GM12891 (cell line): ENCODE measurements at regions not wholly inside any gene's neighbourhood (a gene's known extent, or its start where the extent isn't known, plus 50 kb on each side); places are given as distances from the start of the nearest gene placed in this dataset.
"Not testable (repeated sequence)": the region's sequence is repeated elsewhere in the genome, so short reads cannot be mapped to it uniquely, and the experiment has no call there.

Experiments
- DNase-seq: peaks from one replicate; pipeline ENCODE4 v3.0.0; 2011; ENCODE audit warnings: low spot score; ENCODE audit not compliant: insufficient read length
- FAIRE-seq: peaks from 2 replicates; lab custom pipeline; 2011; peaks lifted over from hg19 to GRCh38; lab: Jason Lieb, UNC
- PAX5 ChIP-seq: IDR thresholded peaks from 2 replicates; pipeline ENCODE4 v1.6.1; 2011; ENCODE audit warnings: low read length, moderate library complexity, mild to moderate bottlenecking; ENCODE audit not compliant: insufficient read depth, severe bottlenecking
- POLR2A ChIP-seq: IDR thresholded peaks from 2 replicates; pipeline ENCODE4 v1.6.1; 2011; ENCODE audit warnings: low read depth, low read length, control low read depth
- POLR2AphosphoS5 ChIP-seq: IDR thresholded peaks from 2 replicates; pipeline ENCODE4 v1.6.1; 2011; ENCODE audit warnings: low read depth, low read length, control low read depth
- POU2F2 ChIP-seq: IDR thresholded peaks from 2 replicates; pipeline ENCODE4 v1.6.1; 2011; ENCODE audit warnings: low read depth, mild to moderate bottlenecking, control low read depth, low read length, moderate library complexity
- SPI1 ChIP-seq: IDR thresholded peaks from 2 replicates; pipeline ENCODE4 v1.6.1; 2011; ENCODE audit warnings: low read depth, low read length, control low read depth
- TAF1 ChIP-seq: IDR thresholded peaks from 2 replicates; pipeline ENCODE4 v1.6.1; 2011; ENCODE audit warnings: low read depth, low read length, control low read depth

DNA sequence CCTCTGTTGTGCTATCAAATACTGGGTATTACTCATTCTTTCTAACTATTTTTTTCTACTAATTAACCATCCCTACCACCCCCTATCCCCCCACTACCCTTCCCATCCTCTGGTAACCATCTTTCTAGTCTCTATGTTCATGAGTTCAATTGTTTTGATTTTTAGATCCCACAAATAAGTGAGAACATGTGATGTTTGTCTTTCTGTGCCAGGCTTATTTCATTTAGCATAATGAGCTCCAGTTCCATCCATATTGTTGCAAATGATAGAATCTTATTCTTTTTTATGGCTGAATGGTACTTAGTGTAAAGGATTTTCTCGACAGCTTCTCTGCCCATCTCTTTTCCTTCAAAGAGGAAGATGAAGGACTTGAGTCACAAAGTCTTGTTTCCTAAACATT, 138.0 kb upstream of the CPHXL start:
- TF ChIP-seq PAX5 (no peak), SPI1 (no peak), POLR2A (no peak), TAF1 (no peak), POU2F2 (no peak), POLR2AphosphoS5 (no peak)
- DNase-seq, result no peak
- no peak for FAIRE-seq

DNA sequence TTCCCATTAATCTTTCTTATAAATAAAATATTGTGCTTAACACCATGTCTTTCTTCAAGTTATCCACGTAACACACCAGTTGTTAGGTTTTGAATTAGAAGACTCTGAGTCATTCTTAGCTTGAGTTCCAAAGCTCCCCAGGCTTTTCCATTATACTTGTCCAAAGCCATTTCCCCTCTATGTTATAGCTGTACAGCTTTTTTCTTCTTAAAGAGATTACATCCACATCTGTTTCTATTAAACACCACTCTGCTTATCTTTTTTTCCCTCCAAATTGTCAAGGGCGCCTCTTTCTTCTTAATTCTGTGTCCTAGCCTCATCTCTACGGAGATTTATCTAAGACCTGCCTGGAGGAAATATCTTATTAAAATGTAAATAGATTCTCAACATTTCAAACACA, 139.4 kb upstream of the CPHXL start:
- FAIRE-seq (no peak), DNase-seq (no peak)
- no peak for TF ChIP-seq POLR2A
- no peak for TF ChIP-seq POU2F2
- TF ChIP-seq SPI1, result no peak
- no peak for TF ChIP-seq PAX5
- TF ChIP-seq TAF1, result no peak
- TF ChIP-seq POLR2AphosphoS5, result no peak

DNA sequence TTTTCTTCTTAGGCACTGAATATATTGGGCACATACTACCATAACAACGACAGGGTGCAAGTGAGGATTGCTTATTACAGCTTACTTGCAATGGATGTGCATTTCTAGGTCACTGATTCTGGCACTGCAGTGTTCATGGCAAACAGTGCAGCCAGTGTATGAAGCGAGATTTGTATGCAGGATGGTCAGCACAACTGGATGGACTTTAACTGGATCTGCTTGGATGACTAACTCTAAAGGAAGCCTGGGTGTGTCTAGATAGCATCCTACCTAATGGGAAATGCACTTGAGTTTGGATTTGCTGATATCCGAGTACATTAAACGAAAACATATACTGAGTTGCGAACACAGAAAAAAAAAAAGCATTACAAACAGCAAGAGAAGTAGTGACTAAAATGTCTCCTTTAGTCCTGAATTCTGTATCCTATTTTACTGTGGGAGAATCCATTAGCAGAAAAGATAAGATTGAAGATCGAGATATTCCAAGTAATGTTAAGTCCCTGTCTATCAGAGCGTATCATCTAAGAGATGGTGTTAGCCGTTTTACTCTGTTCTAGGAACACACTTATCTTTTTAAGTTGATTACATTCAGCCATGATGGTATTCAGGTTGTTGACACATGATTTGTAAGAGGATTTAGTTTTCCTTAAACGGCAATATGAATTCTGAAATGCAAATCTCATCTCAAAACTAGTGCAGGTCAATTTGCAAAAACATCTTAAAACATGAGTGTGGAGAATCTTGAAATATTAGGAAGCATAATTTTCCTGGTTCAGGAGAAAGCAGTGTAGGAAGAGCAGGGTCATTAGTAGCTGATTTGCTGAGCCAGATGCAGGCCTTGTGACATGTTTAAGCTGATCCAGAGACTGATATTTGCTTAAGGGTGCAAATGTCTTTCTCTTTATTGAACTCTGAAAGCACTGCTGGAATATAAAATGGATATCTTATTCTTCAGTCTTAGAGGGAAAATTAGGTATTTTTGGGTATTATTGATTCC, 142.6 kb upstream of the CPHXL start:
- FAIRE-seq (no peak), DNase-seq (no peak)
- TF ChIP-seq POLR2AphosphoS5 (no peak), POU2F2 (no peak), TAF1 (no peak)

DNA sequence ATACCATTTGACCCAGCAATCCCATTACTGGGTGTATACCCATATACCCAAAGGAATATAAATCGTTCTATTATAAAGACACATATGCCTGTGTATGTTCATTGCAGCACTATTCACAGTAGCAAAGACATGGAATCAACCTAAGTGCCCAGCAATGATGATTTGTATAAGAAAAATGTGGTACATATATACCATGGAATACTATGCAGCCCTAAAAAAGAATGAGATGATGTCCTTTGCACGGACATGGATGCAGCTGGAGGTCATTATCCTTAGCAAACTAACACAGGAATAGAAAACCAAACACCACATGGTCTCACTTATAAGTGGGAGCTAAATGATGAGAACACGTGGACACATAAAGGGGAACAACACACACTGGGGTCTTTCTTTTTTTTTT, 155.0 kb upstream of the CPHXL start:
- DNase-seq, FAIRE-seq: not testable (repeated sequence)

DNA sequence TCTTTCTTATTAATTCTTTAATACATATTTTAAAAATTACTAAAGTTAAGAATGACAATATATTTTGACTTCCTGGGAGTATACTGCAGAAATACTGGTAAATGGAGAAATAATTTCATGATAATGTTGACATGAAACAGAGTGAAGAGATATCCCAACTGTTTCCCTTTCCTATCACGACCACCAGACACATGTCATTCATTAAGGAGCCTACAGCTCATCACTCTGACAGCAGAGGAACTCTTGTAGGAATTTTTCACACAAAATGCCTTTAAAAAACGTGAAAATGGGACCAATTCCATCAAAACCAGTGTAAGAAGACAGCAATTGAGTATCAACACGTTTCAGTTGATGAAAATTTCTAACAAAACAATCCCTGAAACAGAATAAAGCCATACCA, 172.9 kb upstream of the CPHXL start:
- FAIRE-seq, result no peak

DNA sequence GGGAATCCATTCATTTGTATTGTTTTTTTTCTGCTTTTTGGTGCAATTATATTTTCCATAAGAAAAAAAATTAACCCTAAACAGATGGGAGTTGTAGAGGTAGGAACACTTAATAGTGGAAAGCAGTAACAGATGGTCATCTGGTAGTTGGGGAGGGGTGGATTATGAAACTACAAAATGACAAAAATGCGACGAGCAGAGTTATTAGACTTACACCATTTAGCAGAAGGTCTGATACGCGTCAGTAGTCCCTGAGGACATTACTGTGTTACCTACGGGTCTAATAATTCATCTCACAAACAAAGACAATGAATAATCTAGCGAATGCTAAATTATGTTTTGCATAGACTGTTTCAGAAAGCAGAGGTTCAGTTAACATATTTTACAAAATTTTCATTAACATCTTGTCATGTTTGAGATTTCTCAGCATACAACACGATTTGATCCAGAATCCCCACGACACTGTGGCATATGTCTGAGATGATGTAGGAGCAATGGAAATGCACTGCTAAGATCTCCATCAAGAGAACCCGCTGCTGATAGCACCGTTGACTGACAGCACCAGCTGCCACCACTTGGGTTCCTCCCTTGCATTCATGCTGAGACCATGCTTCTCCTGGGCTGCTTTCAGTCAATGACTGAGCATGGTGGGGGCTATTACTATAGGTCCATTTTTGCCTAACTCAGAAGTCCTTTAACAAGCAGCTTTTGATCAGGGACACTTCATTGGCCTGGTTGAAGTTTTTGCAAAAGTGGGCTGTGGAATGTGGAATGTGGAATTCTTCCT, 182.2 kb upstream of the CPHXL start:
- TF ChIP-seq POLR2A (no peak), POLR2AphosphoS5 (no peak), PAX5 (no peak), SPI1 (no peak), POU2F2 (no peak), TAF1 (no peak)
- FAIRE-seq (no peak), DNase-seq (no peak)

More for the DNA sequence above, 172.9 kb upstream of the CPHXL start:
- TF ChIP-seq TAF1 (no peak), POU2F2 (no peak), POLR2AphosphoS5 (no peak), POLR2A (no peak), SPI1 (no peak), PAX5 (no peak)
- DNase-seq, result no peak

DNA sequence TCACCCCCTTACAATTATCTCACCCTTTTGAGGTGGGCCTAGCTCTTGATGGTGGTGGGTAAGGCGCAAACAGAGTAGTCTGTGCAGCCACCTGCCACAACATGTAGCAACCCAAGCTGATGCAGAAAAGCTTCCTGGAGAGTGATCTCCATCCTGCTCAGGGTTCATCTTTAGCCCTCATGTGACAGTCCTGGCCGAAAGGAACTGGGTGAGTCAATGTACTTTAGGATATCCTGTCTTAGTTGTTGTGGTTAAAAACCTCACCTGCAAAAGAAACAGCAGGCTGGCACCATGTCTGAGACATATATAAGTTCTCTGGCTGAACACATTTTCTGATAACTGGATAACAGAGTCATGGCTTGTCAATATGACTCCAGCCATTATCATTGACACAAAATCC, 183.5 kb upstream of the CPHXL start:
- FAIRE-seq (no peak), DNase-seq (no peak)
- TF ChIP-seq TAF1 (no peak), SPI1 (no peak), POU2F2 (no peak), POLR2A (no peak), POLR2AphosphoS5 (no peak), PAX5 (no peak)

DNA sequence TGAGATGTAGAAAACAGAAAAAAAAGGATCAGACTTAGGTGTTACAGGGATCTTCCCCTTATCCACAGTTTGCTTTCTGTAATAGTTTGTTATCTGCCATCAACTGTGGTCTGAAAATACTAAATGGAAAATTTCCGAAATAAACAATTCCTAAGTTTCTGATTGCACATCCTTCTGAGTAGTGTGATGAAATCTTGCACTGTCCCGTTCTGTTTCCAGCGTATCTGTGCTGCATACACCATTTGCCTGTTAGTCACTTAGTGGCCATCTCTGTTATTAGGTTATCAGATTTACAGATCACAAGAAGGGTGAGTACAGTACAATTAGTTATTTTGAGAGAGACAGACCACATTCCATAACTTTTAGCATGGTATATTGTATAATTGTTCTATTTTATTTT, 185.6 kb upstream of the CPHXL start:
- no peak for TF ChIP-seq SPI1
- TF ChIP-seq PAX5, result no peak
- TF ChIP-seq TAF1, result no peak
- TF ChIP-seq POLR2A, result no peak
- no peak for TF ChIP-seq POU2F2
- FAIRE-seq, result no peak
- DNase-seq, result no peak

DNA sequence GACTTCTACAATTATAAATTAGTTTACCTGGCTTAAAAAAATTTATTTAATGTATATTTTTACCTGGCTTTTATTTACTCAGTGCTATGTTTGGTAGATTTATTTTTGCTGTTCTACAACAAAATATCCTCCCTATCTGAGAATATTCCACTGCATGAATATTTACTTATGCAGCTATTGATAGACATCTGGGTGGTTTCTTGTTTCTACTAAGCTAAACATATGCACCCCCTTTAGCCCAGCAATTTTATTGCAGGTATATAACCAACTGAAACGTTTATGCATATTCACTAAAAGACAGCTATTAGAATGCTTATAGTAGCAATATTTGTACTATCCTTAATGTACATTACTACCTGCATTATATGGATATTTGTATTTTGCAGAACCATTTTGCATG, 187.7 kb upstream of the CPHXL start:
- FAIRE-seq (no peak), DNase-seq (no peak)
- TF ChIP-seq SPI1, result no peak
- no peak for TF ChIP-seq PAX5
- no peak for TF ChIP-seq TAF1
- no peak for TF ChIP-seq POLR2A
- TF ChIP-seq POU2F2, result no peak
- TF ChIP-seq POLR2AphosphoS5, result no peak

DNA sequence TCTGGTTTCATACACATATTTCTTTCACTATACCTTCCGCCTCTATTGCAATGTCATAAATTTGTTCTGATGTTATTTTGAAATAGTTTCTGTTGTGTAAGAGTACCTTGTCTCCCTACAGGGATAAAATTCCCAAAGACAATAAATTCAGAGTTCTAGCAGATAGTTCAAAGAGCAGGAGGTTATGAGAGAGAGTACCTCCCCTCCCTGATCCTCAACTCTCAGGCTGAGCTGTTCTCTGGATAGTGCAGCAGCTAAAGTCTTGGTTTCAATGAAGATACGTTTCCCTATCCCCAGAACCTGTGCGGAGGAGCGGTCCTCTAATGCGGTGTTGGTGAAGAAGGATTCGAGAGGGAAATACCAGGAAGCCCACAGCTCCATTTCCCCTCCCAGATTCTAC, 190.2 kb upstream of the CPHXL start:
- TF ChIP-seq POLR2AphosphoS5 (no peak), POLR2A (no peak), SPI1 (no peak), TAF1 (no peak), POU2F2 (no peak), PAX5 (no peak)
- no peak for FAIRE-seq

More for the DNA sequence above, 190.2 kb upstream of the CPHXL start:
- DNase-seq, result no peak
